Hepatocyte (in vitro differentiated cells): ENCODE measurements at regions not wholly inside any gene's neighbourhood (a gene's known extent, or its start where the extent isn't known, plus 50 kb on each side); places are given as distances from the start of the nearest gene placed in this dataset.
"Not testable (repeated sequence)": the region's sequence is repeated elsewhere in the genome, so short reads cannot be mapped to it uniquely, and the experiment has no call there.

Experiments
- DNase-seq: peaks from one replicate; pipeline ENCODE4 v3.0.0-alpha.2; 2016; ENCODE audit warnings: low spot score
- H2AFZ ChIP-seq: fragments of 200-600 bp; sonication (generic); 2 replicates; pipeline ENCODE4 v1.6.0; 2016; ENCODE audit warnings: antibody characterized with exemption, mild to moderate bottlenecking
- H3K27ac ChIP-seq: fragments of 200-600 bp; sonication (generic); 2 replicates; pipeline ENCODE4 v1.5.1; 2016; ENCODE audit warnings: mild to moderate bottlenecking
- H3K27me3 ChIP-seq: fragments of 200-600 bp; sonication (generic); 2 replicates; pipeline ENCODE4 v1.6.1; 2016
- H3K36me3 ChIP-seq: fragments of 200-600 bp; sonication (generic); replicated peaks from 2 replicates; pipeline ENCODE4 v1.5.1; 2016; ENCODE audit warnings: low read depth; ENCODE audit not compliant: insufficient read depth
- H3K4me1 ChIP-seq: fragments of 200-600 bp; sonication (generic); 2 replicates; pipeline ENCODE4 v1.5.1; 2016; ENCODE audit warnings: mild to moderate bottlenecking, moderate library complexity; ENCODE audit not compliant: insufficient read depth
- H3K4me2 ChIP-seq: fragments of 200-600 bp; sonication (generic); 2 replicates; pipeline ENCODE4 v1.6.0; 2016
- H3K4me3 ChIP-seq: fragments of 200-600 bp; sonication (generic); 2 replicates; pipeline ENCODE4 v1.5.1; 2016; ENCODE audit warnings: mild to moderate bottlenecking
- H3K79me2 ChIP-seq: fragments of 200-600 bp; sonication (generic); 2 replicates; pipeline ENCODE4 v1.6.0; 2017; ENCODE audit warnings: mild to moderate bottlenecking
- H3K9me2 ChIP-seq: fragments of 200-600 bp; sonication (generic); replicated peaks from 2 replicates; pipeline ENCODE4 v1.6.0; 2017; ENCODE audit warnings: mild to moderate bottlenecking; ENCODE audit not compliant: insufficient read depth
- H3K9me3 ChIP-seq: fragments of 200-600 bp; sonication (generic); 2 replicates; pipeline ENCODE4 v1.5.1; 2016; ENCODE audit warnings: low read depth, mild to moderate bottlenecking
- H4K20me1 ChIP-seq: fragments of 200-600 bp; sonication (generic); 2 replicates; pipeline ENCODE4 v1.6.0; 2016; ENCODE audit warnings: mild to moderate bottlenecking; ENCODE audit not compliant: insufficient read depth, poor library complexity, severe bottlenecking
- WGBS: methylation state at CpG from one replicate; pipeline ENCODE4 v1.1.6; 2016; ENCODE audit warnings: low lambda C conversion rate; ENCODE audit errors: missing lambda C conversion rate; 5-methylcytosine and 5-hydroxymethylcytosine counted together

GRCh38 chrX:10469-11458 lies 270.4 kb upstream of the PLCXD1 start:
- not testable (repeated sequence) for H3K4me3 ChIP-seq, H2AFZ ChIP-seq, H4K20me1 ChIP-seq, H3K4me1 ChIP-seq, H3K36me3 ChIP-seq, H3K79me2 ChIP-seq, H3K9me3 ChIP-seq, H3K27me3 ChIP-seq, H3K9me2 ChIP-seq, H3K4me2 ChIP-seq, H3K27ac ChIP-seq
- 89% methylated on average over 2 of the region's 18 CpGs for WGBS
- peak; percentile 0 for DNase-seq

- not testable (repeated sequence) for H3K9me3 ChIP-seq, H2AFZ ChIP-seq, H4K20me1 ChIP-seq, H3K27me3 ChIP-seq, H3K27ac ChIP-seq, H3K36me3 ChIP-seq, H3K79me2 ChIP-seq, H3K9me2 ChIP-seq, H3K4me3 ChIP-seq, H3K4me1 ChIP-seq
- 3% methylated on average over 9 of the region's 45 CpGs for WGBS
- peak; percentile 4 for DNase-seq
- peak overlapping the region; percentile 54 for H3K4me2 ChIP-seq
Observed at GRCh38 chrX:13821-14443, 267.2 kb upstream of the PLCXD1 start.

GRCh38 chrX:14452-14851 lies 266.7 kb upstream of the PLCXD1 start:
- H2AFZ ChIP-seq, H3K27me3 ChIP-seq, H3K27ac ChIP-seq, H4K20me1 ChIP-seq, H3K9me3 ChIP-seq, H3K36me3 ChIP-seq, H3K4me3 ChIP-seq, H3K9me2 ChIP-seq, H3K4me1 ChIP-seq, H3K79me2 ChIP-seq: not testable (repeated sequence)
- peak overlapping the region; percentile 64 for H3K4me2 ChIP-seq
- no CpG with 5 or more reads among the region's 39 CpGs for WGBS
- DNase-seq, result peak; percentile 1

- not testable (repeated sequence) for H3K36me3 ChIP-seq, H3K79me2 ChIP-seq, H3K27ac ChIP-seq, H3K4me3 ChIP-seq, H2AFZ ChIP-seq, DNase-seq, H4K20me1 ChIP-seq, H3K9me2 ChIP-seq, H3K9me3 ChIP-seq, H3K4me2 ChIP-seq, H3K4me1 ChIP-seq, H3K27me3 ChIP-seq
- 0% methylated on average over 1 of the region's 47 CpGs for WGBS
Observed at GRCh38 chrX:18768-19454, 262.3 kb upstream of the PLCXD1 start.

- not testable (repeated sequence) for H3K9me3 ChIP-seq
Observed at GRCh38 chrX:19455-19827, 261.7 kb upstream of the PLCXD1 start.

More at GRCh38 chrX:19455-19827, 261.7 kb upstream of the PLCXD1 start:
- not testable (repeated sequence) for DNase-seq, H3K9me2 ChIP-seq, H4K20me1 ChIP-seq, H3K4me3 ChIP-seq, H3K4me1 ChIP-seq, H3K27me3 ChIP-seq, H3K36me3 ChIP-seq, H2AFZ ChIP-seq, H3K79me2 ChIP-seq, H3K27ac ChIP-seq
- H3K4me2 ChIP-seq, result peak overlapping the region; percentile 72
- WGBS, result no CpG with 5 or more reads among the region's 41 CpGs
